GM19193 (cell line): ENCODE measurements at regions not wholly inside any gene's neighbourhood (a gene's known extent, or its start where the extent isn't known, plus 50 kb on each side); places are given as distances from the start of the nearest gene placed in this dataset.

Source experiments
- POLR2A ChIP-seq: IDR thresholded peaks from 4 replicates; pipeline ENCODE4 v1.6.1; 2011; ENCODE audit not compliant: insufficient read depth, insufficient read length; ENCODE audit errors: extremely low read depth

DNA sequence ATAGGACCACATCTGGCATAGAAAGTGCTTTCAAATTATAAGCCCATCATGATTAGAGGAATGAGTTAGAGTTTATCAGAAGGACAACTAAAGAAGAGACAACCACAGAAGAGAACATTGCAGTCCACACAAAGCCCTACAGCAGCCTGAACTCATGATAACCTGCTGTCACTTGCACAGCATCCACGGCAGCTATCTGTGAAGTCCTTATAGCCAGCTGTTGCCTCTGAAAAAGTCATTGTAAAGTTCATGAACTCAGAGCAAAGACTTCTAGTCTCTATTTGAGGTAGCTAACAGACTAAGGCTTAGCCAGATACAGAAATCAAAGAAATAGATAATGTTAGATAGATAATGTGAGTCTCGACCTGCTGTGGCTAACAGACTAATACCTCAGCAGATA lies 450.0 kb downstream of the KLF5 start:
- TF ChIP-seq POLR2A, result no peak

DNA sequence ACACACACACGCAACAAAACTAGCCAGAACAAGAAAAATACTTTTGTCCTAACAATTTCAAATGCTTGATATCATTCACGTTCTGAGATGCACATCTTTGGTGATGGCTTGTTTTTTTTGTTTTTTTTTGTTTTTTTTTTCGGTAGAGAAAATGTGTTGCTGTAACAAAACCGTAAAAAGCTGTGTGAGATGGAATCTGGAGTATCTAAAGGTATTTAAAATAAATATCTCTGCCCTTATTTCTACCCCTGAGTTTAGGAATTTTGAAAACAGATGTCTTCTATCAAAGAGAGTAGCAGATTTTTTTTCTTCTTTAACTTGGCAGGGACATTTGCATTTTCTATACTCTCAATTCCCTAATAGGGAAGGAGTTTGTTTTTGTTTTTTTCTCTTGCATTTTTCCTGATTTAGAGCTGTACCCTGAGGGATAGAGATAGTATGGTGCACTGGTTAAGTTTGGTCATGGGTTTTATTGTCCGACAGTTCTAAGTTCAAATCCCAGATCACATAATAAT lies 446.6 kb downstream of the KLF5 start:
- no peak for TF ChIP-seq POLR2A

DNA sequence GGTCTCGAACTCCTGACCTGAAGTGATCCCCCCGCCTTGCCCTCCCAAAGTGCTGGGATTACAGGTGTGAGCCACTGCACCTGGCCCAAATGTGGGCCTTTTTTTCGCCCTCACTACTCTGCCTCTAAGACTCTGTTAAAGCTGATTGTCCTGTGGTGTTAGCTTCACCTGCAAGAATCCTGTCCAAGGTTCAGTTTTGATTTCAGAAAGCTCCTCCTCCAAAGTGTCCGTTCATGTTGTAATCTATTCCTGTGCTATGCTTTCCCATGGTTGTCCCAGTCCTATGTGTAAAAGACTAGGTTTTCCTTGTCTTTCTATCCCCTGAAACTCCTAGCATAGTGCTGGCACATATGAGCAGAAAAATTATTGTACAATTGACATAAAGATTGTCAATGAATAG lies 440.9 kb downstream of the KLF5 start:
- no peak for TF ChIP-seq POLR2A

DNA sequence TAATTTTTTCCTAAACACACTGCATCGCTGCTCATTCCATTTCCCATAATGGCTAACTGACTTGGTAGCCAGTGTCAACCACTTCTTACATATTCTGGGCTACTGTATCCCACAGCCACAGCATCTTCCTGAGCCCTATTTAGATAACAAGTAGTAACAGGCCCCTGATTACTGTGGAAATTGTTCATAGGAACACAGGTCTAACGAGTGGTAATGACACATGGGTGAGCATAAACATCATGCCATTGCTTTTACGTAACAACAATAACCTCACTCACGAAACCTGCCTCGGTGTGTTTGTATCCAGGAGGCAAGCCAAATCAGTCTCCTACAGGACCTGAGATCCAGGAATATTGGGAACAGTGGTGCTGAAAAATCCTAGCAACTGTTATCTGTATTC lies 438.6 kb downstream of the KLF5 start:
- TF ChIP-seq POLR2A, result no peak

DNA sequence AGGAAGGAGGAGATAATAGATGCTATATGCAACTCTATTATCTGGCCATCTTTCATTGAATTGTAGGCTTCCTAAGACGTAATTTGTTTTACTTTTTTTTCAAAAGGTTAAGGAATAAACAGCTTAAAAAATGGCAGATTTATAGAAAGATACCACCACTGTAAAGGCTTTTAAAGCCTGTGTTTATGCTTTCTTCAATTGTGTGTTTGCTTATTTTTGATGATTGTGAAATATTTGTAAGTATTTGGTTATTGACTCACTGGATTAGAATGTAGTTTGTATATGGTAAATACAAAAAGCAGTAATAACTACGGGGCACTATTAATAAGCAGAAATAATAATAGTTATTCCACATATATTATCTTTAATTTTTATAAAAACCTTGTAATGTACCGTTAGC lies 437.9 kb downstream of the KLF5 start:
- no peak for TF ChIP-seq POLR2A

DNA sequence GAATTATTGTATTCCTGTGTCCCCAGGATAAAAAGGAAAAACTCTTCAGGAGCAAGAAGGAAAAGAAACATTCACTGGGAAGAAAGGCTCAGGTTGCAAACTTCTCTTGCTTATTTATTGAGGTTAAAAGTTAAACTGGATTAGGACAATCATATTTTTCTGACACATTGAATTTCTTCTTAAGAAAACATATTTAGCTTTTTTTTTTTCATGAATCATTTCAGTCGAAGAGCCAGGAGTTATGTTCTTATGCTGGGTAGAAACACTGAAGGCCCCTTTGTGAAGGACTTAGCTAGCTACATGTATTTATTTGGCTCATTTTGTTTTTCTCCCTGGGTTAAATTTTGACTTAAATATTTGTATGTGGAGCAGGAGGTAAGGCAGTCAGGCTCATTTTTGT lies 434.0 kb downstream of the KLF5 start:
- TF ChIP-seq POLR2A, result no peak

DNA sequence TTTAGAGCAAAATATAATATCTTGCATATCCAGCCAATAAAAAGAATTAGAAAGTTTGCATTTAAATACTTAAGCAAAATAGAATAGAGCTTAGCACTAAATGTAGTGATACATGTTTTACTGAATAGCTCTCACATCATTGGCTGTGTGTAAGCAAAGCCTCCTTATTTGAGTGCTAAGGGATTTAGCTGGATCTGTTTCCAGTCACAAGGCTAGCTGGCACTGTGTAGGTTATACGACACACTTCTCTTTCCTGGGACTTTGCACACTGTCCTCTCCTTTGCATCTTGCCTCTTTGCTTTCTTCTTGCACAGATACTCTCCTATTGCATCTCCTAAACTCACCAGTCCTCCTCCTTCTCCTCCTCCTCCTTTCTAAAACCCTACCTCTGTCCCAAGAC lies 423.8 kb downstream of the KLF5 start:
- no peak for TF ChIP-seq POLR2A

DNA sequence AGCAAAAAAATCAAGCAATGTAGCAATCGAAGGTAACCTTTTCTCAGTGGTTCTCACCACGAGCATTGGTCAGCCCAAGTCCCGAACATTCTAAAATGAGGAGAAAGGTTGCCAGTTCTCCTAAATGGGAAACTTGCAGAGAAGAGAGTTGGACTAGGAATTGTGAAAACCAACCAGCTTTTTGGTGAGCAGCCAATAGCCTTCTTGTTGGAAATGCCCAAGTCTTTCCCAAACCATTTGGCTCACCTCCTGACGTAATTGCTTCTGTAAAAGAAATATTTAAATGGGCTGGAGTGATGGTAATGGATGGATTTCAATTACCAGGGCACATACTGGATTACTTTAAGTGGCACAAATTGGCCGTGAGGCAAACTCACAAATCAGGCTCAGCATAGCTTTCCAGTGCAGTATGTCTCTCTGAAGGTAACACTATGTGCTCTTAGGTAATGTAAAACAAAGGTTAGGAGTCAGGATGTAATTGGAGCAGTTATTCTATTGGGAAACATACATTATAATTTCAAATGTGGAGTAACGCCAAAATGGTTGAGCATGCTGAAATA lies 423.2 kb downstream of the KLF5 start:
- no peak for TF ChIP-seq POLR2A

DNA sequence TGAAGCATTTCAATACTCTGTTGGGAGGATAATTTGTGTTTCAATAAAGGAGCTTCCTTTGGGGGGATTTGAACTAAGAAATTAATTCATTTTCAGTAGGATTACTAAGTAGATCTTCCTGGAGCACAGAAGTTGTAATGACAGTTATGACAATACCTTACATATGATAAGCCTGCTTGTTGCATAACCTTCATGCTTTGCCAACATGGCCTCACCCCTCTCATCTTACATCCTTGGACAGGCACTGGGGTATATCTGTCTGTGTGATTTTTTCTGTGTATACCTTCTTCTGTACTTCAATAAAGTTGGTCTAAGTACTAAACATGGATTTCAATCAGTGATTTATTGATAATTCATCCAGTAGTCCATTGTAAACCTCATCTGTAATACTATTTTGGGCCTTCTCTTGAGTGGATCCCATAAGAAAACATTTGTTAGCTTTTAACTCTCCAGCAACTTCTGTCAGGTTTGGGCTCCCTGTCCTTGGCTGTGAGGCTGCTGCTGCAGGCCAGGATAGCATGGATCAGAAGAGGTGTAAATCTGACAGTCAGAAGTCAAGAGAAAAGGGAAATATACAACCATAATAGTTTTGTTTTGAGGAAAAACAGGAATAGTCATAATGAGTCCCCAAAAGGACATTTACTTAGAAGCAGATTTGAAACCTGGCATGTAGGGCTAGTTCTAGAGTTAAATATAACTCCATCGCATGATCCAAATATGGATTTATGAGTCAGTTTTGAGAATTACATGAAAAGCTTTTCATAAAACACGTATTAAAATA lies 422.2 kb downstream of the KLF5 start:
- TF ChIP-seq POLR2A, result no peak

DNA sequence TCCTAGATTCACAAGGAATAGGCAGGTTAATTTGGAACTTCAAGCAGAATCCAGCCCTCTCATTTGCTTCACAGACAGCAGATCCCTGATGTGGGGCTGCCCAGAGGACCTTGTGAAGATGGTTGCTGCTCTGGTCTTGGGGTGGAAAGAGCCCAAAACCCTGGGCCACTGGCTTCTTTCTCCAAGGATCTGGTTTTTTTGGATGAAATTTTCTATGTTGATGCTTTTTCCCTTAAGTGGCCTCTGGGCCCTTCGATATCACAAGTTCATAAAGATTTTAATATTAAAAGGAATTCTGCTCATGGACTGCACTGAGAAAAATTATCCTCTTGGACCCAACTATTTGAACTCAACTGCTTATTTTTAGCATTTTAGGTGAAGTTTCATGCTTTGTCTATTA lies 421.1 kb downstream of the KLF5 start:
- TF ChIP-seq POLR2A, result no peak

DNA sequence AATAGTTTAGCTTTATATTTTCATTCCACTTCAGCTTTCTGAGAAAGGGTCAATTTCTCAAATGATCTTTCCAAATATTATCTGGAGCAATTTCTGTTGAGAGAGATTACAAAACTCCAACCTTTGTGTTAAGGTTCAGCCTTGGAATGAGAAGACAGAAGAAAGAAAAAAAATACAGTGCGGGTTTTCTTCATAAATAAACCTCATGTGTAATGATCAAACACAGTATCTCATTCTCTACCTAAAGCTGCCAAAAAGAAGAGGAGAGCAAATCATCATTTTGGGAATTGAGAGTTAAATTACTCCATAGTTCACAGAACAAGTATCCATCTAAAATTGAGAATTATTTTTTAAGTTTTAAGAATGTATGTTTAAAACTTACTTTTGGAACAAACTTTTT lies 420.5 kb downstream of the KLF5 start:
- no peak for TF ChIP-seq POLR2A

DNA sequence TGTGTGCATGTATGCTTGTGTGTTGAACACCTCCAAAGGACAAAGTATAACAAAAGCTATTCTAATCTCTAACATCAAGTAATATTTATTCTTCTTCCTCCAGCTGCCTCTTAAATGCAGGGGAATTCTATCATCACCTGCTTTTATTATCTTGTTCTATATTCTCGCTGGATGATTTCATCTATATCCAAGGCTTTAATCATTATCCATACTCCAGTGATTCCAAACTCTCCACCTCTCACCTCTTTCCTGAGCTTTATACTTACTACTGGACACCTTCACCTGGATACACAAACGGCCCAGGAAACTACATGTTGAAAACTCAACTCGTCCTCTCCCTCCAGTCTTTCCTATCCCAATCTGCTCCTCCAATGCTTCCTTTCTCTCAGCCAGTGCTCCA lies 418.6 kb downstream of the KLF5 start:
- no peak for TF ChIP-seq POLR2A

DNA sequence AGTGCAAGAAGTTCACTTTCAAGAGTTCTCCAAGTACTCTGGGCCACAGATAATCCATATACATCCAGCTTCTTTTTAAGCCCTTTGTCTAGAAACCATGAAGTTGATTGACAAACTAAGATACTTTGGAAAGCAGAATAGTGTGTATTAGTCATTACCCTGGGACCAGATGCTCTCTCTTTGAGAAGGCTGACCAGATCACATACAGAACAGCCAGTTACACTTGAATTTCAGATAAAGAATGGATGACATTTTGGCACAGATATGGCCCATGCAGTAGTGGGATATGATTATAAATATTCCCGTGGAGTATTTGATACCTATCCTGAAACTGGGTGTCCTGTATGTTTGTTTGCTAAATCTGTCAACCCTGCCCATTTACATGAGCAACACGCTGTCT lies 414.2 kb downstream of the KLF5 start:
- TF ChIP-seq POLR2A, result no peak

DNA sequence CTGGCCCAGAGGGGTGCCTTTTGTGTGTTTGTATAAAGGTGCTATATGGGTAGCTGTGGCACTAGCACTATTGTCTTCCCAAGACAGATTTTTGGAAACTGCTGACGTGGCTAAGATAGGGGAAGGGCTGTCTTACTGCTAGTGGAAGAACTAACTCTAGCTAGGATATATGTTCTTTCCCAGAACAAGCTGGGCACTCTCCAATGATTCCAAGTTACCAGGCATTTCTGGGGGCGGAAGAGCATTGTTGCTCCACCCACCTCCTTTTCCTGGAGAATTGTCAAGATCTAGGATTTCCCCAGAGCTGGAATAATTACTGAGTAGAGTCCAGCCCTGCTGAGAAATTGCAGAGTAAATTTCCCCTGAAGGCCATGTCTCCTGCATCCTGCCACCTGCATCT lies 408.3 kb downstream of the KLF5 start:
- TF ChIP-seq POLR2A, result no peak

DNA sequence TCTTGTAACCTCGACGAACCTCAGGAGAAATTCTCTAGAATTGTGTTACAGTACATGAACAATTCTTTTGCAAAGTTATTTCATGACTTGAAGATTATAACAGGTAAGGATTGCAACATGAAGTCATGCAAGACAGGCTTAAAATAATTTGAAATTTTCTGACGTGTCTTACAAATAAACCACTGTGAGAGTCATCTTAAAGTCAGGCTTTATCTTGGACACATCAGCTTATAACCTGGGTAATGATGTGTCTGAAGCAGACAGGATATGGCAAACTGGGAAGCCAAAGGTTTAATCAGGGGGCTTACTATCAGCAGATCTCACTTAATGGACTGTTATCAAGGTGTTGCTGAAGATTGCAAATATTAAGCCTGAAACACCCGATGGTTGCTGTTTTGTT lies 407.8 kb downstream of the KLF5 start:
- no peak for TF ChIP-seq POLR2A

DNA sequence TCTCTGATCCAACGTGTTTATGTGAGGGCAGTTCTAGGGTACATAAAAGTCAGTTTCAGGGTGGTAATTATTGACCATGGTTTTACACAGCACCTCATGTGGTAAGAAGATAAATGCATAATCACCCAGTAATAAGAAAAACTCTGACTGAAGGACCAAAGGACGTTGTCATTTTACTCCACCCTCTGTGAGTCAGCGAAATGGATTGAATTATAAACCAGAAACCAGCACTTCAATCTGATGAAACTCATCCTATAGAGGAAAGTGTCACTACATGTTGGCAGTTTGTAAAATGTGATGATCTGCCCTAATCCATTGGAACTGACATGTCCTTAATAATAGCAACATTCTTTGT lies 406.8 kb downstream of the KLF5 start:
- TF ChIP-seq POLR2A, result no peak

DNA sequence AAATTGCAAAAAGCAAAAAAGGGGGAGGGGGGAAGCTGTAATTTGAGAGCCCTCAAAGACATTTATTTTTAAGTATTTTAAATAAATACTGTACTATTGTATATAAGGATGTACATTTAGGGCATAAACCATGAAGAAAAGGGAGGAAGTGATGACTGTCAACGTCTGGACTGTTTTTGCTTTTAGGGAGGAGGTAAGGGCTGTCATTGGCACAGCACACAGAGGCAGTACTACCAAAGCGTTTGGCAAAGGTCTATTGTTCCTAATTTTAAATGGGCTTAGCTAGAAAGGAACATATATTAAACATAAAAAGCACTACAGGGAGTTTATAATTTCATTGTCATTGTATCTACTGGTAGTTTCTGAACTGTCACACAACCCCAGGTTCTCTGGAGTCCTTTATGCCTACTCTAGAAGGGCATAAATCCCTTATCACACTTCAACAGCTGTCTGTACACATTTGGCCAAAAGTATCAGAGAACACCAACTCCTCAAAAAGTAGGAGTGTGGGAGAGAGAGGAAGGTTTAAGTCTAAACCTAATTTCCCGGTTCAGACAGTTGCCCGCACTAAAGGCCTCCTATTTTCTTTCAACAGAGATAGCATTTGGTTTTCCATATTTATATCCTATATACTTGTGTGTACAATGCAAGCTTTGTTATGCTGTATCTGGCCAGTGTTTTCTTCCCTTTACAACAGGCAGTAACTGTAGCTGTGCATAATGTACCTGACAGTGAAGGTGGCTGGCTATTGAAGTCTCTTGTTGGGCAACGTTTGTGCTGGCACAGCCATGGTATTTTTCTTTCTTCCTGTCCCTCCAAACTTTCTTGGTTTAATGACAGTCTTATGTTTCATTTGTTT lies 406.2 kb downstream of the KLF5 start:
- no peak for TF ChIP-seq POLR2A

DNA sequence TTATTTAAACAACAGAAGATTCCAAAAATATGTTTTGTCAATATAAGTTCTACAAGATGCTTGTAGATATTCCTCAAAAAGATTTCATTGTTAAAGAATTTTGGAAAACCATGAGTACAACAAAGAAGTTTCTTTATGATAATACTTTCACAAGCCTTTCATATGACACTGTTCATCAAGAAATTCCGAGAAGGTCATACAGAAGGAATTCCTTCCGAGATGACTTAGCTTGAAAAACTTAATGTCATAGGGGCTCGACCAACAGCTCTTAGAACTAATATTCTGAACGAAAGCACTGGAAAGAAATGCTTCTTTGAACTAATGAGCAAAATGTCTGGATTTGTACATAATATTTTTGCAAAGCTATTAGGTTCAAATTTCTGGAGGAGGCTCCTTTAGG lies 403.4 kb downstream of the KLF5 start:
- no peak for TF ChIP-seq POLR2A
